ENCODE measurements at regions not wholly inside any gene's neighbourhood (a gene's known extent, or its start where the extent isn't known, plus 50 kb on each side); places are given as distances from the start of the nearest gene placed in this dataset.

GRCh38 chr10:43000021-43000411, 76.9 kb upstream of the RET start:
- Histone ChIP-seq H3K79me2 (ENCODE audit: insufficient read depth, low read depth, low read length) (no peaks in the 10 kb centered on the region), H3K4me1 (ENCODE audit: insufficient read depth, low read length, poor library complexity, severe bottlenecking) (no peaks in the 10 kb centered on the region), H3K27ac (ENCODE audit: low read depth, low read length, poor library complexity, severe bottlenecking) (no peak overlapping the region), H2AFZ (ENCODE audit: low read length) (no peak overlapping the region), H4K20me1 (ENCODE audit: insufficient read depth, low read length) (no peaks in the 10 kb centered on the region), H3K9me3 (ENCODE audit: low read length) (no peaks in the 10 kb centered on the region), H3K4me3 (ENCODE audit: low read depth, low read length, poor library complexity, severe bottlenecking) (no peak overlapping the region), H3K4me2 (ENCODE audit: low read length) (no peak overlapping the region), H3K9me2 (ENCODE audit: insufficient read depth, low read length) (no peaks in the 10 kb centered on the region), H3K36me3 (ENCODE audit: insufficient read depth, low read length) (no peaks in the 10 kb centered on the region)
- TF ChIP-seq EZH2phosphoT487 (IDR thresholded peaks at IDR 0.05; ENCODE audit: borderline replicate concordance, low read depth, low read length), result no peak
- TF ChIP-seq, protein P1, sequence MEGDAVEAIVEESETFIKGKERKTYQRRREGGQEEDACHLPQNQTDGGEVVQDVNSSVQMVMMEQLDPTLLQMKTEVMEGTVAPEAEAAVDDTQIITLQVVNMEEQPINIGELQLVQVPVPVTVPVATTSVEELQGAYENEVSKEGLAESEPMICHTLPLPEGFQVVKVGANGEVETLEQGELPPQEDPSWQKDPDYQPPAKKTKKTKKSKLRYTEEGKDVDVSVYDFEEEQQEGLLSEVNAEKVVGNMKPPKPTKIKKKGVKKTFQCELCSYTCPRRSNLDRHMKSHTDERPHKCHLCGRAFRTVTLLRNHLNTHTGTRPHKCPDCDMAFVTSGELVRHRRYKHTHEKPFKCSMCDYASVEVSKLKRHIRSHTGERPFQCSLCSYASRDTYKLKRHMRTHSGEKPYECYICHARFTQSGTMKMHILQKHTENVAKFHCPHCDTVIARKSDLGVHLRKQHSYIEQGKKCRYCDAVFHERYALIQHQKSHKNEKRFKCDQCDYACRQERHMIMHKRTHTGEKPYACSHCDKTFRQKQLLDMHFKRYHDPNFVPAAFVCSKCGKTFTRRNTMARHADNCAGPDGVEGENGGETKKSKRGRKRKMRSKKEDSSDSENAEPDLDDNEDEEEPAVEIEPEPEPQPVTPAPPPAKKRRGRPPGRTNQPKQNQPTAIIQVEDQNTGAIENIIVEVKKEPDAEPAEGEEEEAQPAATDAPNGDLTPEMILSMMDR (conservative IDR thresholded peaks at IDR 0.05; ENCODE audit: low read length), result no peak
- no TSS peak for BruUV-seq (replicated peaks)
- ChIA-PET POLR2A (no interaction called here), CTCF (ENCODE audit: unreplicated experiment) (no interaction called here)
- intact Hi-C loops (cut with micrococcal nuclease; ENCODE audit: unreplicated experiment), result no loop called here
- no peak for DNase-seq (ENCODE audit: low spot score)

DNA sequence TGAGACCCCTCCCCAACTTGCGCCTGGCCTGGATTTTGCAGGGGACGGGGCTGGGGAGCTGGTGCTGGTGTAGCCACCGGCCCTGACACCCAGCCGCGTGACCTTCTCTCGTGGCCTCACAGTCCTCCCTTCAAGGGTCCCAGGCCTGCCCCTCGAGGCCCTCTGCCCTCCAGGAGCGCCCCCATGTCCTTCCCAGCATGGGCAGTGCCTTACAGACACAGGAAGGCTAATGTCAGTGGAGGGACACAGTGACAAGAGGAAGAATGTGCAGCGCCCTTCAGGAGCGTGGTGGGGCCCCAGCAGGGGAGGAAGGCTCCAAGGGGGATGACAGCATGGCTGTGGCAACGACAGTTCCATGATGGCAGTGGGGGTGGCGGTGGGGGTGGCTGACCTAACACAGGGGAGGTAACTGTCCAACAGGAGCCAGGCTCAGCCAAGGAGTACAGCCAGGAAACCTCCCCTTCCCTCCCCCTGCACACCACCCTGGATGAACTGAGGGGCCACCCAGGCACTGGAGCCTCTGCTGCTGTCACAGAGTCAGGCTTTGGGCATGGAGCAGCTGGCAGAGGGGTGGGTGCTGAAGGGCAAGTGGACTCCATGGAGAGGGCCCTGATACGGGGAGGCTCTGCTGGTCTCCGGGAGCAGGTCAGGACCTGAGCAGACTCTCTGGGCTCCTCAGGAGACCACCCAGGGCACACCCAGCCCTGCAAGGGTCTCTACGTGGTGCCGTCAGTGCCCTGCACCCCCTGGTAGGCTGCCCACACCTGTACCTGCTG, 76.0 kb upstream of the RET start:
- no peak for TF ChIP-seq EZH2phosphoT487 (IDR thresholded peaks at IDR 0.05; ENCODE audit: borderline replicate concordance, low read depth, low read length)
- TF ChIP-seq, protein P1 (conservative IDR thresholded peaks at IDR 0.05; ENCODE audit: low read length), result no peak
- Histone ChIP-seq H3K36me3 (ENCODE audit: insufficient read depth, low read length) (no peaks in the 10 kb centered on the region), H3K79me2 (ENCODE audit: insufficient read depth, low read depth, low read length) (no peaks in the 10 kb centered on the region), H3K4me2 (ENCODE audit: low read length) (no peak overlapping the region), H3K9me3 (ENCODE audit: low read length) (no peaks in the 10 kb centered on the region), H3K9me2 (ENCODE audit: insufficient read depth, low read length) (no peaks in the 10 kb centered on the region), H3K4me3 (ENCODE audit: low read depth, low read length, poor library complexity, severe bottlenecking) (no peak overlapping the region), H3K4me1 (ENCODE audit: insufficient read depth, low read length, poor library complexity, severe bottlenecking) (no peaks in the 10 kb centered on the region), H2AFZ (ENCODE audit: low read length) (no peak overlapping the region), H3K27ac (ENCODE audit: low read depth, low read length, poor library complexity, severe bottlenecking) (no peak overlapping the region), H4K20me1 (ENCODE audit: insufficient read depth, low read length) (no peaks in the 10 kb centered on the region)
- intact Hi-C loops (cut with micrococcal nuclease; ENCODE audit: unreplicated experiment), result no loop called here
- ChIA-PET POLR2A (no interaction called here), CTCF (ENCODE audit: unreplicated experiment) (no interaction called here)
- no peak for DNase-seq (ENCODE audit: low spot score)
- no TSS peak for BruUV-seq (replicated peaks)

GRCh38 chr10:43001427-43001795, 75.5 kb upstream of the RET start:
- Histone ChIP-seq H4K20me1 (ENCODE audit: insufficient read depth, low read length) (no peaks in the 10 kb centered on the region), H3K4me3 (ENCODE audit: low read depth, low read length, poor library complexity, severe bottlenecking) (no peak overlapping the region), H3K9me2 (ENCODE audit: insufficient read depth, low read length) (no peaks in the 10 kb centered on the region), H3K4me2 (ENCODE audit: low read length) (no peak overlapping the region), H3K79me2 (ENCODE audit: insufficient read depth, low read depth, low read length) (no peaks in the 10 kb centered on the region), H2AFZ (ENCODE audit: low read length) (no peak overlapping the region), H3K4me1 (ENCODE audit: insufficient read depth, low read length, poor library complexity, severe bottlenecking) (no peaks in the 10 kb centered on the region), H3K36me3 (ENCODE audit: insufficient read depth, low read length) (no peaks in the 10 kb centered on the region), H3K9me3 (ENCODE audit: low read length) (no peaks in the 10 kb centered on the region), H3K27ac (ENCODE audit: low read depth, low read length, poor library complexity, severe bottlenecking) (no peak overlapping the region)
- ChIA-PET CTCF (ENCODE audit: unreplicated experiment) (no interaction called here), POLR2A (no interaction called here)
- no peak for DNase-seq (ENCODE audit: low spot score)
- BruUV-seq (replicated peaks), result no TSS peak
- intact Hi-C loops (cut with micrococcal nuclease; ENCODE audit: unreplicated experiment), result no loop called here
- TF ChIP-seq, protein P1 (conservative IDR thresholded peaks at IDR 0.05; ENCODE audit: low read length), result no peak
- no peak for TF ChIP-seq EZH2phosphoT487 (IDR thresholded peaks at IDR 0.05; ENCODE audit: borderline replicate concordance, low read depth, low read length)

Measured in OCI-LY7 (cell line).